Keratinocyte (primary cell): ENCODE measurements at regions not wholly inside any gene's neighbourhood (a gene's known extent, or its start where the extent isn't known, plus 50 kb on each side); places are given as distances from the start of the nearest gene placed in this dataset.

ENCODE experiments used
- DNase-seq: peaks from one replicate; pipeline ENCODE4 v3.0.0-alpha.2; 2011; ENCODE audit warnings: low read depth, missing footprints, low spot score
- FAIRE-seq: peaks from 2 replicates; lab custom pipeline; 2011; peaks lifted over from hg19 to GRCh38; lab: Jason Lieb, UNC
- H2AFZ ChIP-seq: 2 replicates; pipeline ENCODE4 v1.6.0; 2012; ENCODE audit warnings: low read length, control low read depth, inconsistent platforms; ENCODE audit not compliant: control insufficient read depth
- H3K27ac ChIP-seq: 2 replicates; pipeline ENCODE4 v1.5.1; 2011; ENCODE audit warnings: low read length; ENCODE audit not compliant: control insufficient read depth, insufficient read depth
- H3K27me3 ChIP-seq: 3 replicates; pipeline ENCODE4 v1.6.0; 2011; ENCODE audit warnings: low read length; ENCODE audit not compliant: control insufficient read depth, insufficient read depth; ENCODE audit errors: extremely low read depth
- H3K36me3 ChIP-seq, 2 experiments: 2 replicates in 1 of 2; 3 replicates in 1 of 2; pipeline ENCODE4 v1.5.1; 2011; ENCODE audit warnings: low read length in 2 of 2, mild to moderate bottlenecking in 1 of 2; ENCODE audit not compliant: control insufficient read depth in 2 of 2, insufficient read depth in 2 of 2; ENCODE audit errors: extremely low read depth in 1 of 2
- H3K4me1 ChIP-seq: 3 replicates; pipeline ENCODE4 v1.5.1; 2011; ENCODE audit warnings: low read length; ENCODE audit not compliant: control insufficient read depth, insufficient read depth; ENCODE audit errors: extremely low read depth
- H3K4me2 ChIP-seq: 3 replicates; pipeline ENCODE4 v1.6.0; 2011; ENCODE audit warnings: low read depth, low read length; ENCODE audit not compliant: control insufficient read depth, insufficient read depth; ENCODE audit errors: extremely low read depth
- H3K4me3 ChIP-seq, 3 experiments: fragments of 200-600 bp in 1 of 3; sonication (generic) in 1 of 3; 2 replicates in 2 of 3; 3 replicates in 1 of 3; pipeline ENCODE4 v1.5.1; 2011 to 2016; ENCODE audit warnings: low read length in 3 of 3, mild to moderate bottlenecking in 3 of 3, control low read depth in 2 of 3, inconsistent platforms in 1 of 3, low read depth in 1 of 3, mixed read lengths in 1 of 3, mixed run types in 1 of 3, moderate library complexity in 1 of 3; ENCODE audit not compliant: control insufficient read depth in 2 of 3, insufficient read depth in 2 of 3; ENCODE audit errors: extremely low read depth in 1 of 3
- H3K79me2 ChIP-seq: 2 replicates; pipeline ENCODE4 v1.6.0; 2012; ENCODE audit warnings: low read length; ENCODE audit not compliant: control insufficient read depth, insufficient read depth
- H3K9ac ChIP-seq: 3 replicates; pipeline ENCODE4 v1.6.0; 2011; ENCODE audit warnings: low read length; ENCODE audit not compliant: control insufficient read depth, insufficient read depth; ENCODE audit errors: extremely low read depth
- H3K9me1 ChIP-seq: 3 replicates; pipeline ENCODE4 v1.6.0; 2011; ENCODE audit warnings: low read length; ENCODE audit not compliant: control insufficient read depth, insufficient read depth; ENCODE audit errors: extremely low read depth
- H3K9me3 ChIP-seq: 2 replicates; pipeline ENCODE4 v1.5.1; 2012; ENCODE audit warnings: low read depth, low read length; ENCODE audit not compliant: control insufficient read depth
- H4K20me1 ChIP-seq: 3 replicates; pipeline ENCODE4 v1.6.0; 2011; ENCODE audit warnings: low read length; ENCODE audit not compliant: control insufficient read depth, insufficient read depth; ENCODE audit errors: extremely low read depth
- EZH2 ChIP-seq: IDR thresholded peaks from one replicate; pipeline ENCODE4 v1.6.1; 2012; ENCODE audit warnings: inconsistent platforms, mild to moderate bottlenecking, low read length, moderate library complexity
- dilution Hi-C: fragments of 300-500 bp; cut with MboI; formaldehyde crosslinking; loops from one replicate; pipeline ENCODE4 v1.7.0; 2020; ENCODE audit warnings: low sequenced_read_pairs; ENCODE audit not compliant: extremely low pct_ligation_motif_present
- TF ChIP-seq, protein P1 (sequence below), 3 experiments: IDR thresholded peaks in 1 of 3; conservative IDR thresholded peaks in 1 of 3; optimal IDR thresholded peaks in 1 of 3; 2 replicates in 2 of 3; 3 replicates in 1 of 3; pipeline versions ENCODE3 to v1.5.1; 2011; ENCODE audit warnings: low read length in 3 of 3, mild to moderate bottlenecking in 3 of 3, moderate library complexity in 2 of 3, control low read depth in 1 of 3, inconsistent platforms in 1 of 3; ENCODE audit not compliant: insufficient read depth in 2 of 3; ENCODE audit errors: extremely low read depth in 1 of 3

DNA sequence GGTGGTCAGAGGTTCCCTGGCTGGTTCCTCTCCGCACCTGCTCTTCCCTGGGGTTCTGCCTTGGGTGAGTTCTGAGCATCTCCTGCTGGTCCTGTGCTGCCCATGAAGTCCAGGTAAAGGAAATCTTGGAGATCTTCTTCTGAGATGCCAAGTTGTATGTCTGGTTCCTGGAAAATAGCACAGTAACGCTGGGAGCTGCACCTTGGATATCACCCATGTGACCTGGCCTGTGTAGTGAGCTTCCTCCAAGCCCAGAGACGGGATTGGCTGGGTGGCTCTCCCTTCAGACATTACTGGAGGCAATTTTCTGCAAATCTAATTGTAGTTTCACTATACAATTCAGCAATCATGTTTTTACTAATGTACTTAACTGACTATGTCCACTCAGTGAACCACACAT is 1281.1 kb downstream of the TMEM121 start:
- H4K20me1 ChIP-seq = no peaks in the 10 kb centered on the region
- no peaks in the 10 kb centered on the region for H3K9me1 ChIP-seq
- H3K4me1 ChIP-seq = no peaks in the 10 kb centered on the region
- TF ChIP-seq, protein P1, sequence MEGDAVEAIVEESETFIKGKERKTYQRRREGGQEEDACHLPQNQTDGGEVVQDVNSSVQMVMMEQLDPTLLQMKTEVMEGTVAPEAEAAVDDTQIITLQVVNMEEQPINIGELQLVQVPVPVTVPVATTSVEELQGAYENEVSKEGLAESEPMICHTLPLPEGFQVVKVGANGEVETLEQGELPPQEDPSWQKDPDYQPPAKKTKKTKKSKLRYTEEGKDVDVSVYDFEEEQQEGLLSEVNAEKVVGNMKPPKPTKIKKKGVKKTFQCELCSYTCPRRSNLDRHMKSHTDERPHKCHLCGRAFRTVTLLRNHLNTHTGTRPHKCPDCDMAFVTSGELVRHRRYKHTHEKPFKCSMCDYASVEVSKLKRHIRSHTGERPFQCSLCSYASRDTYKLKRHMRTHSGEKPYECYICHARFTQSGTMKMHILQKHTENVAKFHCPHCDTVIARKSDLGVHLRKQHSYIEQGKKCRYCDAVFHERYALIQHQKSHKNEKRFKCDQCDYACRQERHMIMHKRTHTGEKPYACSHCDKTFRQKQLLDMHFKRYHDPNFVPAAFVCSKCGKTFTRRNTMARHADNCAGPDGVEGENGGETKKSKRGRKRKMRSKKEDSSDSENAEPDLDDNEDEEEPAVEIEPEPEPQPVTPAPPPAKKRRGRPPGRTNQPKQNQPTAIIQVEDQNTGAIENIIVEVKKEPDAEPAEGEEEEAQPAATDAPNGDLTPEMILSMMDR (optimal IDR thresholded peaks at IDR 0.05 in 1 of 3, IDR thresholded peaks at IDR 0.05 in 1 of 3, conservative IDR thresholded peaks at IDR 0.05 in 1 of 3; ENCODE audit: extremely low read depth in 1 of 3, insufficient read depth in 2 of 3, low read length in 3 of 3) = no peak
- TF ChIP-seq EZH2 = no peak
- no peak overlapping the region for H3K9ac ChIP-seq
- H2AFZ ChIP-seq = no peak overlapping the region
- FAIRE-seq (no peak), DNase-seq (no peak)
- H3K27me3 ChIP-seq = no peaks in the 10 kb centered on the region
- no peak overlapping the region for H3K4me3 ChIP-seq
- H3K27ac ChIP-seq = no peak overlapping the region
- H3K36me3 ChIP-seq = no peaks in the 10 kb centered on the region
- H3K4me2 ChIP-seq = no peak overlapping the region
- dilution Hi-C loops = no loop called here
- H3K9me3 ChIP-seq = no peaks in the 10 kb centered on the region
- no peaks in the 10 kb centered on the region for H3K79me2 ChIP-seq

DNA sequence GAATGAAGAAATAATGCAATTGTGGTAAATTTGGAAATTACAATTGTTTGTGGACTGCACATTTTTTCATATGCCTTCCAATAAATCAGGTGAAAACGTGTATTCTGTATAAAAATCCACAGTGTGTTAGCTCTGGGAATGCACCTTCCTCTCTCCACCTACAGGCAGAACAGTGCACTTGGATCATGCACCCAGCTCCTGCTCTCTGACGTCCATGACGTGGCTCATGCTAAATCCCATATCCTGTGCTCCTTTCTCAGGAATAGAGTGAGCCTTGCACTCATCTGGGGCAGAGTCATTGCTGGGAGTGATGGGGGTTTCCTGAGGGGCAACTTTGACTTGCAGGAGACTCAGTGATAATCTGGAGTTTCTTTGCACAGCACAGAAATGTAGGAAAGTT is 1282.1 kb downstream of the TMEM121 start:
- FAIRE-seq = no peak
- Histone ChIP-seq H3K4me1 (no peaks in the 10 kb centered on the region), H3K4me3 (no peak overlapping the region)

More for the DNA sequence above, 1282.1 kb downstream of the TMEM121 start:
- Histone ChIP-seq H3K36me3 (no peaks in the 10 kb centered on the region), H3K9ac (no peak overlapping the region), H3K27me3 (no peaks in the 10 kb centered on the region), H2AFZ (no peak overlapping the region), H4K20me1 (no peaks in the 10 kb centered on the region), H3K9me1 (no peaks in the 10 kb centered on the region), H3K4me2 (no peak overlapping the region), H3K79me2 (no peaks in the 10 kb centered on the region), H3K9me3 (no peaks in the 10 kb centered on the region), H3K27ac (no peak overlapping the region)
- no peak for DNase-seq
- dilution Hi-C loops = no loop called here
- TF ChIP-seq, protein P1 (optimal IDR thresholded peaks at IDR 0.05 in 1 of 3, IDR thresholded peaks at IDR 0.05 in 1 of 3, conservative IDR thresholded peaks at IDR 0.05 in 1 of 3; ENCODE audit: extremely low read depth in 1 of 3, insufficient read depth in 2 of 3, low read length in 3 of 3) = no peak
- TF ChIP-seq EZH2 = no peak
